Endothelial cell of umbilical vein (primary cell): ENCODE measurements at regions not wholly inside any gene's neighbourhood (a gene's known extent, or its start where the extent isn't known, plus 50 kb on each side); places are given as distances from the start of the nearest gene placed in this dataset.

Source experiments
- BruUV-seq: library from RNA; stranded (reverse); fragments of 400-500 nt; replicated peaks from 2 replicates; lab custom pipeline; 2021; lab: Mats Ljungman, UMichigan
- CTCF ChIA-PET: fragments of 300-600, 350-600 bp; sonication (Branson Sonifier 250); formaldehyde crosslinking; loops from one replicate; lab custom pipeline; 2021; ENCODE audit warnings: antibody characterized with exemption, inconsistent platforms; lab: Charles Lee
- POLR2A ChIA-PET: fragments of 300-600, 350-600 bp; sonication (Branson Sonifier 250); formaldehyde crosslinking; loops from one replicate; lab custom pipeline; 2021; ENCODE audit warnings: antibody characterized with exemption, inconsistent platforms; lab: Charles Lee
- DNase-seq: peaks from one replicate; pipeline ENCODE4 v3.0.0-alpha.2; 2011; ENCODE audit warnings: low read depth, low spot score
- FAIRE-seq: peaks from 2 replicates; lab custom pipeline; 2011; peaks lifted over from hg19 to GRCh38; lab: Jason Lieb, UNC
- H2AFZ ChIP-seq: 2 replicates; pipeline ENCODE4 v1.6.0; 2012; ENCODE audit warnings: low read depth, low read length, control low read depth, inconsistent platforms
- H3K27ac ChIP-seq: 2 replicates; pipeline ENCODE4 v1.5.1; 2011; ENCODE audit warnings: low read depth, mild to moderate bottlenecking, control low read depth, low read length, moderate library complexity; ENCODE audit not compliant: insufficient read depth
- H3K27me3 ChIP-seq, 2 experiments: 2 replicates each; pipeline versions ENCODE4 v1.6.0 to v1.6.1; 2011; ENCODE audit warnings: low read length in 2 of 2, mixed read lengths in 1 of 2; ENCODE audit not compliant: control insufficient read depth in 2 of 2, insufficient read depth in 2 of 2
- H3K36me3 ChIP-seq, 2 experiments: 2 replicates in 1 of 2; 3 replicates in 1 of 2; pipeline ENCODE4 v1.5.1; 2011; ENCODE audit warnings: low read length in 2 of 2, mild to moderate bottlenecking in 1 of 2, moderate library complexity in 1 of 2; ENCODE audit not compliant: control insufficient read depth in 2 of 2, insufficient read depth in 2 of 2; ENCODE audit errors: extremely low read depth in 1 of 2
- H3K4me1 ChIP-seq: 3 replicates; pipeline ENCODE4 v1.5.1; 2011; ENCODE audit warnings: mild to moderate bottlenecking, low read length; ENCODE audit not compliant: control insufficient read depth, insufficient read depth; ENCODE audit errors: extremely low read depth
- H3K4me2 ChIP-seq: 2 replicates; pipeline ENCODE4 v1.6.1; 2011; ENCODE audit warnings: low read length, control low read depth, mixed read lengths; ENCODE audit not compliant: insufficient read depth
- H3K4me3 ChIP-seq, 3 experiments: fragments of 200-600 bp in 1 of 3; sonication (generic), shearing (Covaris generic) in 1 of 3; replicated peaks in 1 of 3; 2 replicates each; pipeline ENCODE4 v1.5.1; 2011 to 2016; ENCODE audit warnings: control low read depth in 3 of 3, low read length in 3 of 3, mild to moderate bottlenecking in 2 of 3, inconsistent platforms in 1 of 3, low read depth in 1 of 3, moderate library complexity in 1 of 3; ENCODE audit not compliant: insufficient read depth in 1 of 3
- H3K79me2 ChIP-seq: 2 replicates; pipeline ENCODE4 v1.6.0; 2012; ENCODE audit warnings: low read length, inconsistent platforms; ENCODE audit not compliant: control insufficient read depth, insufficient read depth
- H3K9ac ChIP-seq: replicated peaks from 2 replicates; pipeline ENCODE3; 2011; ENCODE audit warnings: low read length, control low read depth; ENCODE audit not compliant: insufficient read depth; ENCODE audit errors: extremely low read depth
- H3K9me1 ChIP-seq: replicated peaks from 3 replicates; pipeline ENCODE4 v1.6.0; 2011; ENCODE audit warnings: mild to moderate bottlenecking, low read length; ENCODE audit not compliant: control insufficient read depth, insufficient read depth; ENCODE audit errors: extremely low read depth
- H3K9me3 ChIP-seq: replicated peaks from 2 replicates; pipeline ENCODE4 v1.5.1; 2012; ENCODE audit warnings: low read length, inconsistent platforms; ENCODE audit not compliant: control insufficient read depth, insufficient read depth
- H4K20me1 ChIP-seq: replicated peaks from 2 replicates; pipeline ENCODE3; 2011; ENCODE audit warnings: mild to moderate bottlenecking, low read length; ENCODE audit not compliant: control insufficient read depth, insufficient read depth; ENCODE audit errors: extremely low read depth
- EZH2 ChIP-seq: IDR thresholded peaks from 2 replicates; pipeline ENCODE4 v1.6.1; 2012; ENCODE audit warnings: borderline replicate concordance, low read depth, mild to moderate bottlenecking, moderate library complexity, low read length, inconsistent platforms; ENCODE audit not compliant: severe bottlenecking
- FOS ChIP-seq: IDR thresholded peaks from 2 replicates; pipeline ENCODE4 v1.6.1; 2011; ENCODE audit warnings: mild to moderate bottlenecking, low read length, moderate library complexity, borderline replicate concordance; ENCODE audit not compliant: insufficient read depth
- GATA2 ChIP-seq: IDR thresholded peaks from 2 replicates; pipeline ENCODE4 v1.7.0; 2011; ENCODE audit warnings: low read depth, mild to moderate bottlenecking, moderate library complexity, mixed read lengths, low read length; ENCODE audit not compliant: insufficient read length, insufficient read depth
- JUN ChIP-seq: IDR thresholded peaks from 2 replicates; pipeline ENCODE4 v1.6.1; 2011; ENCODE audit warnings: borderline replicate concordance, low read depth; ENCODE audit not compliant: insufficient read length, insufficient read depth
- MYC ChIP-seq: IDR thresholded peaks from one replicate; pipeline ENCODE4 v1.6.1; 2011; ENCODE audit warnings: mild to moderate bottlenecking, low read depth, low read length
- POLR2A ChIP-seq: IDR thresholded peaks from 2 replicates; pipeline ENCODE4 v1.6.1; 2012; ENCODE audit warnings: low read depth, mild to moderate bottlenecking, control low read depth, low read length
- POLR2AphosphoS5 ChIP-seq: IDR thresholded peaks from 2 replicates; pipeline ENCODE4 v1.6.1; 2012; ENCODE audit warnings: low read depth, mild to moderate bottlenecking, control low read depth, low read length, moderate library complexity; ENCODE audit not compliant: insufficient read depth
- dilution Hi-C: fragments of 300-500 bp; cut with MboI; formaldehyde crosslinking; loops from one replicate; pipeline ENCODE4 v1.15.0; 2019; ENCODE audit warnings: low sequenced_read_pairs; ENCODE audit not compliant: extremely low pct_ligation_motif_present
- intact Hi-C: fragments of 100-400 bp; cut with micrococcal nuclease; formaldehyde crosslinking; loops from one replicate; pipeline ENCODE4 v1.10.0; 2022
- TF ChIP-seq, protein P1 (sequence below), 2 donors: IDR thresholded peaks; 1 replicate in 1 of 2; 2 replicates in 1 of 2; pipeline ENCODE4 v1.5.1; 2011; ENCODE audit warnings: low read length in 2 of 2, mild to moderate bottlenecking in 2 of 2, moderate library complexity in 2 of 2, control low read depth in 1 of 2, inconsistent platforms in 1 of 2, low read depth in 1 of 2; ENCODE audit not compliant: insufficient read depth in 1 of 2; ENCODE audit errors: extremely low read depth in 1 of 2
- TF ChIP-seq, protein P2 (sequence below): IDR thresholded peaks from 2 replicates; pipeline ENCODE4 v1.6.1; 2011; ENCODE audit not compliant: insufficient read depth, insufficient read length

- intact Hi-C loops, result no loop called here
- CTCF ChIA-PET, result no interaction called here
- no peaks in the 10 kb centered on the region for H4K20me1 ChIP-seq
Measured at GRCh38 chr7:125804273-125804672, 874.6 kb upstream of the POT1 start.

More at GRCh38 chr7:125804273-125804672, 874.6 kb upstream of the POT1 start:
- Histone ChIP-seq H3K27ac (no peak overlapping the region), H3K4me3 (no peak overlapping the region), H3K36me3 (no peaks in the 10 kb centered on the region), H3K9me1 (no peaks in the 10 kb centered on the region), H2AFZ (no peak overlapping the region), H3K9me3 (no peaks in the 10 kb centered on the region), H3K4me2 (no peak overlapping the region), H3K79me2 (no peaks in the 10 kb centered on the region), H3K4me1 (no peaks in the 10 kb centered on the region), H3K9ac (no peak overlapping the region), H3K27me3 (no peaks in the 10 kb centered on the region)
- POLR2A ChIA-PET, result no interaction called here
- TF ChIP-seq EZH2 (no peak), GATA2 (no peak), JUN (no peak), MYC (no peak), POLR2A (no peak), POLR2AphosphoS5 (no peak), FOS (no peak)
- TF ChIP-seq, protein P1, sequence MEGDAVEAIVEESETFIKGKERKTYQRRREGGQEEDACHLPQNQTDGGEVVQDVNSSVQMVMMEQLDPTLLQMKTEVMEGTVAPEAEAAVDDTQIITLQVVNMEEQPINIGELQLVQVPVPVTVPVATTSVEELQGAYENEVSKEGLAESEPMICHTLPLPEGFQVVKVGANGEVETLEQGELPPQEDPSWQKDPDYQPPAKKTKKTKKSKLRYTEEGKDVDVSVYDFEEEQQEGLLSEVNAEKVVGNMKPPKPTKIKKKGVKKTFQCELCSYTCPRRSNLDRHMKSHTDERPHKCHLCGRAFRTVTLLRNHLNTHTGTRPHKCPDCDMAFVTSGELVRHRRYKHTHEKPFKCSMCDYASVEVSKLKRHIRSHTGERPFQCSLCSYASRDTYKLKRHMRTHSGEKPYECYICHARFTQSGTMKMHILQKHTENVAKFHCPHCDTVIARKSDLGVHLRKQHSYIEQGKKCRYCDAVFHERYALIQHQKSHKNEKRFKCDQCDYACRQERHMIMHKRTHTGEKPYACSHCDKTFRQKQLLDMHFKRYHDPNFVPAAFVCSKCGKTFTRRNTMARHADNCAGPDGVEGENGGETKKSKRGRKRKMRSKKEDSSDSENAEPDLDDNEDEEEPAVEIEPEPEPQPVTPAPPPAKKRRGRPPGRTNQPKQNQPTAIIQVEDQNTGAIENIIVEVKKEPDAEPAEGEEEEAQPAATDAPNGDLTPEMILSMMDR (IDR thresholded peaks at IDR 0.05; ENCODE audit: extremely low read depth in 1 of 2, insufficient read depth in 1 of 2, low read depth in 1 of 2, low read length in 2 of 2), result no peak
- TF ChIP-seq, protein P2, sequence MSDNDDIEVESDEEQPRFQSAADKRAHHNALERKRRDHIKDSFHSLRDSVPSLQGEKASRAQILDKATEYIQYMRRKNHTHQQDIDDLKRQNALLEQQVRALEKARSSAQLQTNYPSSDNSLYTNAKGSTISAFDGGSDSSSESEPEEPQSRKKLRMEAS, result no peak
- no peak for FAIRE-seq
- dilution Hi-C loops, result no loop called here
- BruUV-seq, result no TSS peak
- DNase-seq, result no peak
